H1 (cell line): ENCODE measurements at regions not wholly inside any gene's neighbourhood (a gene's known extent, or its start where the extent isn't known, plus 50 kb on each side); places are given as distances from the start of the nearest gene placed in this dataset.

ENCODE experiments used
- CTCF ChIA-PET: fragments of 300-600 bp; sonication (Branson Sonifier 250); formaldehyde crosslinking; loops from one replicate; lab custom pipeline; 2021; ENCODE audit not compliant: partially characterized antibody; lab: Charles Lee
- POLR2A ChIA-PET: fragments of 300-600 bp; sonication (Branson Sonifier 250); formaldehyde crosslinking; loops from one replicate; lab custom pipeline; 2021; ENCODE audit warnings: inconsistent platforms; ENCODE audit not compliant: partially characterized antibody; lab: Charles Lee
- DNase-seq, 2 experiments: peaks; one replicate each; pipeline versions ENCODE4 v3.0.0 to v3.0.0-alpha.2; 2010 to 2022; ENCODE audit warnings: low spot score in 2 of 2, low read depth in 1 of 2, mixed read lengths in 1 of 2
- FAIRE-seq: peaks from 2 replicates; lab custom pipeline; 2011; peaks lifted over from hg19 to GRCh38; lab: Jason Lieb, UNC
- H2AFZ ChIP-seq: 2 replicates; pipeline ENCODE4 v1.8.1; 2012; ENCODE audit warnings: low read length, inconsistent platforms
- H2AK5ac ChIP-seq: 2 replicates; pipeline ENCODE4 v1.6.1; 2013; ENCODE audit warnings: low read depth, low read length
- H2BK120ac ChIP-seq: replicated peaks from 2 replicates; pipeline ENCODE3; 2013; ENCODE audit warnings: low read depth, low read length, inconsistent platforms
- H2BK12ac ChIP-seq: 2 replicates; pipeline ENCODE4 v1.6.1; 2013; ENCODE audit warnings: low read depth, low read length
- H2BK15ac ChIP-seq: 2 replicates; pipeline ENCODE4 v1.6.1; 2013; ENCODE audit warnings: low read length
- H2BK20ac ChIP-seq: 2 replicates; pipeline ENCODE4 v1.6.1; 2013; ENCODE audit warnings: low read length
- H2BK5ac ChIP-seq: 2 replicates; pipeline ENCODE4 v1.6.1; 2013; ENCODE audit warnings: low read depth, low read length
- H3K14ac ChIP-seq: 2 replicates; pipeline ENCODE4 v1.6.1; 2013; ENCODE audit warnings: inconsistent platforms; ENCODE audit not compliant: insufficient read length
- H3K18ac ChIP-seq: 2 replicates; pipeline ENCODE4 v1.6.1; 2013; ENCODE audit warnings: low read length; ENCODE audit errors: extremely low read depth
- H3K23ac ChIP-seq: 2 replicates; pipeline ENCODE4 v1.6.1; 2013; ENCODE audit warnings: inconsistent platforms; ENCODE audit not compliant: insufficient read length
- H3K23me2 ChIP-seq: 2 replicates; pipeline ENCODE4 v1.6.1; 2013; ENCODE audit warnings: low read depth, low read length
- H3K27ac ChIP-seq: 2 replicates; pipeline ENCODE4 v1.6.1; 2011; ENCODE audit warnings: low read depth, low read length, inconsistent platforms
- H3K27me3 ChIP-seq, 4 experiments: replicated peaks in 1 of 4; 1 replicate in 1 of 4; 2 replicates in 3 of 4; pipeline versions ENCODE4 v1.6.1 to v1.8.1; 2011 to 2013; ENCODE audit warnings: low read length in 3 of 4, mild to moderate bottlenecking in 3 of 4, inconsistent platforms in 2 of 4, mixed read lengths in 2 of 4, moderate library complexity in 1 of 4; ENCODE audit not compliant: control insufficient read depth in 3 of 4, insufficient read depth in 3 of 4; ENCODE audit errors: extremely low read depth in 1 of 4
- H3K36me3 ChIP-seq, 4 experiments: 2 replicates each; pipeline versions ENCODE4 v1.6.1 to v1.8.1; 2011 to 2013; ENCODE audit warnings: mild to moderate bottlenecking in 4 of 4, low read length in 3 of 4, moderate library complexity in 2 of 4, control low read depth in 1 of 4, inconsistent platforms in 1 of 4; ENCODE audit not compliant: insufficient read depth in 4 of 4, control insufficient read depth in 2 of 4
- H3K4ac ChIP-seq: replicated peaks from 2 replicates; pipeline ENCODE3; 2013; ENCODE audit warnings: low read length, low read depth, mixed read lengths, inconsistent platforms; ENCODE audit not compliant: insufficient read length
- H3K4me1 ChIP-seq, 4 experiments: replicated peaks in 1 of 4; 1 replicate in 1 of 4; 2 replicates in 3 of 4; pipeline versions ENCODE4 v1.6.1 to v1.8.1; 2011 to 2013; ENCODE audit warnings: low read length in 3 of 4, inconsistent platforms in 2 of 4, mixed read lengths in 1 of 4; ENCODE audit not compliant: insufficient read depth in 4 of 4, control insufficient read depth in 3 of 4
- H3K4me2 ChIP-seq, 2 experiments: 2 replicates each; pipeline versions ENCODE4 v1.6.1 to v1.8.1; 2011 to 2013; ENCODE audit warnings: low read depth in 2 of 2, low read length in 2 of 2, control low read depth in 1 of 2, inconsistent platforms in 1 of 2, mild to moderate bottlenecking in 1 of 2; ENCODE audit not compliant: insufficient read depth in 1 of 2
- H3K4me3 ChIP-seq, 4 experiments: fragments of 200-600, 300-600 bp in 1 of 4; sonication (generic), shearing (Covaris generic), sonication (Bioruptor Twin) in 1 of 4; 2 replicates each; pipeline versions ENCODE4 v1.5.1 to v1.8.1; 2011 to 2016; ENCODE audit warnings: low read length in 4 of 4, low read depth in 3 of 4, control low read depth in 2 of 4, inconsistent platforms in 2 of 4, mild to moderate bottlenecking in 2 of 4, mixed read lengths in 1 of 4, moderate library complexity in 1 of 4; ENCODE audit not compliant: insufficient read depth in 2 of 4; ENCODE audit errors: extremely low read depth in 1 of 4
- H3K56ac ChIP-seq: replicated peaks from 2 replicates; pipeline ENCODE3; 2013; ENCODE audit warnings: low read depth, mild to moderate bottlenecking, mixed read lengths, low read length, inconsistent platforms; ENCODE audit not compliant: insufficient read length
- H3K79me1 ChIP-seq: 2 replicates; pipeline ENCODE4 v1.6.1; 2013; ENCODE audit warnings: low read depth, low read length, control low read depth
- H3K79me2 ChIP-seq, 2 experiments: 2 replicates each; pipeline versions ENCODE4 v1.6.1 to v1.8.1; 2012 to 2013; ENCODE audit warnings: low read length in 2 of 2, mild to moderate bottlenecking in 2 of 2, inconsistent platforms in 1 of 2; ENCODE audit not compliant: insufficient read depth in 2 of 2, control insufficient read depth in 1 of 2
- H3K9ac ChIP-seq, 4 experiments: replicated peaks in 1 of 4; 1 replicate in 1 of 4; 2 replicates in 3 of 4; pipeline versions ENCODE4 v1.6.1 to v1.8.1; 2011 to 2013; ENCODE audit warnings: low read depth in 3 of 4, low read length in 3 of 4, control low read depth in 2 of 4, mild to moderate bottlenecking in 2 of 4, moderate library complexity in 2 of 4, inconsistent platforms in 1 of 4; ENCODE audit errors: extremely low read depth in 1 of 4
- H3K9me3 ChIP-seq, 2 experiments: 2 replicates each; pipeline versions ENCODE4 v1.6.1 to v1.8.1; 2012 to 2013; ENCODE audit warnings: mild to moderate bottlenecking in 2 of 2, moderate library complexity in 2 of 2, control low read depth in 1 of 2, inconsistent platforms in 1 of 2, low read depth in 1 of 2, low read length in 1 of 2, mixed read lengths in 1 of 2; ENCODE audit not compliant: insufficient read depth in 2 of 2
- H4K20me1 ChIP-seq, 2 experiments: replicated peaks in 1 of 2; 2 replicates each; pipeline versions ENCODE3 to v1.8.1; 2011 to 2013; ENCODE audit warnings: inconsistent platforms in 2 of 2, low read length in 2 of 2, mild to moderate bottlenecking in 1 of 2; ENCODE audit not compliant: insufficient read depth in 2 of 2, control insufficient read depth in 1 of 2
- H4K5ac ChIP-seq: 2 replicates; pipeline ENCODE4 v1.6.1; 2013; ENCODE audit warnings: low read length, low read depth, mixed read lengths, inconsistent platforms; ENCODE audit not compliant: insufficient read length
- H4K8ac ChIP-seq: 2 replicates; pipeline ENCODE4 v1.8.0; 2013; ENCODE audit warnings: mild to moderate bottlenecking, moderate library complexity, low read length, inconsistent platforms; ENCODE audit not compliant: insufficient read depth; ENCODE audit errors: extremely low read depth
- H4K91ac ChIP-seq: replicated peaks from 2 replicates; pipeline ENCODE3; 2013; ENCODE audit warnings: low read length, mixed read lengths, inconsistent platforms; ENCODE audit not compliant: insufficient read length
- ASH2L ChIP-seq: fragments of 200-600, 300-600 bp; sonication (generic); IDR thresholded peaks from one replicate; pipeline ENCODE4 v1.7.1; 2017; ENCODE audit warnings: low read length
- BRCA1 ChIP-seq: IDR thresholded peaks from 2 replicates; pipeline ENCODE4 v1.6.1; 2012; ENCODE audit warnings: low read depth, low read length, improper control_type of control experiment
- CEBPB ChIP-seq: IDR thresholded peaks from 2 replicates; pipeline ENCODE4 v1.6.1; 2012; ENCODE audit warnings: low read depth, low read length
- CHD1 ChIP-seq: IDR thresholded peaks from 2 replicates; pipeline ENCODE4 v1.6.1; 2012; ENCODE audit warnings: low read depth, low read length, improper control_type of control experiment
- CHD2 ChIP-seq: IDR thresholded peaks from 2 replicates; pipeline ENCODE4 v1.6.1; 2012; ENCODE audit warnings: low read length, improper control_type of control experiment
- CREB1 ChIP-seq: IDR thresholded peaks from 2 replicates; pipeline ENCODE4 v1.6.1; 2012; ENCODE audit warnings: inconsistent platforms
- FOSL1 ChIP-seq: IDR thresholded peaks from 2 replicates; pipeline ENCODE4 v1.6.1; 2011; ENCODE audit warnings: mild to moderate bottlenecking, low read depth, low read length, moderate library complexity; ENCODE audit not compliant: insufficient read depth
- GABPA ChIP-seq: IDR thresholded peaks from 2 replicates; pipeline ENCODE4 v1.6.1; 2011; ENCODE audit warnings: mild to moderate bottlenecking, low read length, moderate library complexity, borderline replicate concordance; ENCODE audit not compliant: insufficient read depth
- HDAC2 ChIP-seq, 2 experiments: fragments of 300-600 bp in 1 of 2; sonication (generic) in 1 of 2; IDR thresholded peaks; 2 replicates each; pipeline ENCODE4 v1.6.1; 2011 to 2012; ENCODE audit warnings: low read depth in 2 of 2, low read length in 2 of 2, mild to moderate bottlenecking in 2 of 2, moderate library complexity in 2 of 2, borderline replicate concordance in 1 of 2, inconsistent platforms in 1 of 2
- RFX5 ChIP-seq: IDR thresholded peaks from 2 replicates; pipeline ENCODE4 v1.6.1; 2011; ENCODE audit warnings: low read depth, low read length, improper control_type of control experiment, borderline replicate concordance
- SIRT6 ChIP-seq: IDR thresholded peaks from one replicate; pipeline ENCODE4 v1.7.1; 2012; ENCODE audit warnings: low read length, inconsistent platforms
- SIX5 ChIP-seq: IDR thresholded peaks from 2 replicates; pipeline ENCODE4 v1.6.1; 2011; ENCODE audit warnings: mild to moderate bottlenecking, low read depth, low read length
- SP1 ChIP-seq: IDR thresholded peaks from 2 replicates; pipeline ENCODE4 v1.6.1; 2011; ENCODE audit warnings: low read depth, low read length
- ZNF274 ChIP-seq: IDR thresholded peaks from 2 replicates; pipeline ENCODE4 v1.7.0; 2012; ENCODE audit warnings: low read length, borderline replicate concordance; ENCODE audit errors: extremely low read depth
- WGBS, 2 experiments: shearing (Covaris generic) in 1 of 2; methylation state at CpG; one replicate each; pipeline versions ENCODE4 v1.1.6 to v1.1.7; 2013 to 2015; ENCODE audit warnings: low lambda C conversion rate in 2 of 2, mixed read lengths in 2 of 2, inconsistent platforms in 1 of 2, low coverage in 1 of 2, missing lambda C conversion rate in 1 of 2; ENCODE audit not compliant: insufficient replicate concordance in 2 of 2, insufficient coverage in 1 of 2, insufficient read length in 1 of 2; ENCODE audit errors: extremely low coverage in 1 of 2, missing lambda C conversion rate in 1 of 2; 5-methylcytosine and 5-hydroxymethylcytosine counted together
- TF ChIP-seq, protein P1 (sequence below): IDR thresholded peaks from 2 replicates; pipeline ENCODE4 v1.6.1; 2011; ENCODE audit warnings: low read depth, mild to moderate bottlenecking, low read length; ENCODE audit not compliant: insufficient read depth

DNA sequence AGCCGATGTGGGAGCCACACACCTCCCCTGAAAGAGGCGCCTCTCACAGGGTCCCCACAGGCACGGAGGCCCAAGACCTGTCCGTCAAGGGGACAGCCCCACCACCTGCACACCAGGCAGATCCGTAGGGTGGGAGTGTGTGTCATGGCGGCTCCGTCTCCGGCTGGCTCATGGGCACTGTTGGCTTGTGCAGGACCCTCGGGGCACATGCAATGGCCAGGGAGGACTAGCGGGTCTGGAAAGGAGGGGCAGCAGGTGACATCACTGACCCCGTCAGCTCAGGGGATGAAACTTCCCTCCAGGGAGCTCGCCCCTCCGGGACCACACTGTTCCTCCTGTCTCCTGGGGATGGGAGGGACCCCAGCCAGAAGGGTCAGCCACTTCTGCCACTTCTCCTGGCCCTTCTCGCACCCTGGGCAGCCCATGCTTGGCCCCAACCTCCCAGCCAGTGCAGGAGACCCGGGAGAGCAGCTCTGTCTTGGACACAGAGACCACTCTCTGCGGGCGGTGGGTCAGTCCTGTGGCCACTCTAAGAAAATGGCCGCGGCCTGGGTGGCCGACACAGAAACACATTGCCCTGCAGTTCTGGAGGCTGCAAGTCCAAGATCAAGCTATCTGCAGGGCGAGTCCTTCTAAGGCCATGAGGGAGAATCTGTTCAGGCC, 75.1 kb upstream of the TWIST2 start:
- Histone ChIP-seq H3K14ac (no peak overlapping the region), H2BK12ac (no peak overlapping the region), H2BK120ac (no peak overlapping the region), H2BK5ac (no peak overlapping the region), H3K27me3 (peaks cover 0 to 3% (median under 1%) of the 10 kb centered on the region in 4 experiments; a peak in 3 of 7 replicates), H3K9me3 (no peaks in the 10 kb centered on the region), H4K5ac (no peak overlapping the region), H3K23ac (no peak overlapping the region), H2AFZ (no peak overlapping the region), H3K18ac (no peak overlapping the region), H3K4me2 (no peak overlapping the region), H3K4ac (no peak overlapping the region), H3K79me2 (no peaks in the 10 kb centered on the region), H4K20me1 (no peaks in the 10 kb centered on the region), H4K91ac (no peak overlapping the region), H3K4me1 (peaks cover 0 to 2% (median 1%) of the 10 kb centered on the region in 4 experiments; a peak in 1 of 7 replicates), H3K36me3 (no peaks in the 10 kb centered on the region), H3K56ac (no peak overlapping the region), H3K9ac (no peak overlapping the region), H3K4me3 (no peak overlapping the region), H4K8ac (no peak overlapping the region; the same call in 1 of the 2 replicates), H3K23me2 (no peaks in the 10 kb centered on the region), H2BK20ac (no peak overlapping the region), H2AK5ac (no peak overlapping the region), H2BK15ac (no peak overlapping the region), H3K27ac (no peak overlapping the region), H3K79me1 (no peaks in the 10 kb centered on the region)
- 86% methylated on average over 15 of the region's 21 CpGs; no CpG with 5 or more reads in 1 of the 2 experiments for WGBS, 2 experiments
- POLR2A ChIA-PET: no interaction called here
- FAIRE-seq: no peak
- DNase-seq: no peak
- CTCF ChIA-PET: no interaction called here
- no peak for TF ChIP-seq HDAC2 (IDR thresholded peaks at IDR 0.05; ENCODE audit: borderline replicate concordance in 1 of 2, low read depth in 2 of 2, low read length in 2 of 2)
- TF ChIP-seq, protein P1, sequence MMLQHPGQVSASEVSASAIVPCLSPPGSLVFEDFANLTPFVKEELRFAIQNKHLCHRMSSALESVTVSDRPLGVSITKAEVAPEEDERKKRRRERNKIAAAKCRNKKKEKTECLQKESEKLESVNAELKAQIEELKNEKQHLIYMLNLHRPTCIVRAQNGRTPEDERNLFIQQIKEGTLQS: no peak
- no peak for TF ChIP-seq SP1
- TF ChIP-seq CREB1: no peak
- TF ChIP-seq GABPA: no peak
- TF ChIP-seq BRCA1: no peak
- no peak for TF ChIP-seq RFX5
- TF ChIP-seq SIRT6: no peak
- no peak for TF ChIP-seq CHD2
- TF ChIP-seq FOSL1: no peak
- TF ChIP-seq ASH2L: no peak
- TF ChIP-seq SIX5: no peak
- TF ChIP-seq ZNF274: no peak
- TF ChIP-seq CEBPB: no peak
- TF ChIP-seq CHD1: no peak
